ENCODE measurements at regions not wholly inside any gene's neighbourhood (a gene's known extent, or its start where the extent isn't known, plus 50 kb on each side); places are given as distances from the start of the nearest gene placed in this dataset.
A peak's percentile ranks its signal among the peaks of the same experiment; 100 is the strongest.

DNA sequence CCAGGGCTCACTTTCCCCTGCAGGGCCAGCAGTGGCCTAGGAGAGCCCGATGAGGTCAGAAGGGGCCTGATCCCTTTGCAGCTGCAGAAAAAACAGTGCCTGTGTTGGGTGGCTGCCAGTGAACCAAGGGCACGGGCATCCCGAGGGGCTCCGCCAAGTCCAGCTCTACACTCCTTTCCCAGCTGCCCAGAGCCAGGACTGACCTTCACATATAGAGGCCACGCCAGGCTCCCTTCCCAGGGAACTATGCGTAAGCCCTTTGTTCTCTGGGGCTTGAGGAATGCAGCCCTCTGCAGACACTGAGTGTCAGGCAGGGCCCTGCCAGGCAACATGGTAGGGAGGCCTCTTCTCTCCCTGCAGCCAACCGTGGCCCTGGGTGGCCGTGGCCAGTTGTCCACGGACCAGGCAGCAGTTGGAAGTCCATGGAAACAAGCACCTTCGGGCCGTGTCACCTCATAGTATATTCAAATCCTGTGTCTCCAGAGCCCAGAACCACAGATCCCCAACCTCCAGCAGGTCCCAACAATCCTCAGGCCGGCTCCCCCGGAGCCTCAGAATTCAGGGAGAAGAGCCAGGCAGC is 194.0 kb downstream of the NPHP4 start:
- WGBS, 2 donors (ENCODE audit: extremely low coverage in 2 of 2, insufficient read length in 2 of 2, insufficient replicate concordance in 1 of 2): no CpG with 5 or more reads among the region's 13 CpGs
- peak; percentile 42 for DNase-seq (ENCODE audit: low spot score)
- H2BK15ac ChIP-seq (ENCODE audit: low read length): peak overlapping the region; percentile 49

DNA sequence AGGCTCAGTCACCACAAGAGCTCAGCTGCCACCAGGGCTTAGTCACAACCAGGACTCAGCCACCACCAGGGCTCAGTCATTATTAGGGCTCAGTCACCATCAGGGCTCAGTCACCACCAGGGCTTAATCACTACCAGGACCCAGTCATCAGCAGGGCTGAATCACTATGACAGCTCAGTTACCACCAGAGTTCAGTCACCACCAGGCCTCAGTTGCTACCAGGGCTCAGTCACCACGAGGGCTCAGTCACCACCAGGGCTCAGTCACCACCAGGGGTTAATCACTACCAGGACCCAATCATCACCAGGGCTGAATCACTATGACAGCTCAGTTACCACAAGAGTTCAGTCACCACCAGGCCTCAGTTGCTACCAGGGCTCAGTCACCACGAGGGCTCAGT is 196.2 kb downstream of the NPHP4 start:
- Histone ChIP-seq H2AK5ac (ENCODE audit: low read depth, low read length) (no peak overlapping the region), H2BK5ac (ENCODE audit: low read length) (no peak overlapping the region), H2BK12ac (ENCODE audit: low read length) (no peak overlapping the region), H2AFZ (ENCODE audit: low read length) (no peak overlapping the region), H3K9ac (ENCODE audit: low read depth, low read length, poor library complexity) (no peak overlapping the region), H2BK120ac (ENCODE audit: low read depth, low read length) (no peak overlapping the region), H3K18ac (ENCODE audit: low read length) (no peak overlapping the region), H3K4me1 (ENCODE audit: control insufficient read depth in 2 of 2, insufficient read depth in 1 of 2, low read depth in 1 of 2, low read length in 2 of 2) (peaks cover 0 to 9% of the 10 kb centered on the region in 2 donors), H3K27me3 (ENCODE audit: control insufficient read depth in 3 of 3, insufficient read depth in 3 of 3, low read depth in 1 of 3, low read length in 3 of 3) (no peaks in the 10 kb centered on the region), H3K4ac (ENCODE audit: low read length) (no peak overlapping the region), H3K27ac (replicated peaks; ENCODE audit: low read length) (no peak overlapping the region), H3K36me3 (replicated peaks in 1 of 2; ENCODE audit: control insufficient read depth in 2 of 2, insufficient read depth in 2 of 2, low read length in 2 of 2) (no peaks in the 10 kb centered on the region), H3K4me2 (ENCODE audit: insufficient read depth, low read length, poor library complexity, severe bottlenecking) (no peak overlapping the region), H3K23ac (ENCODE audit: low read depth, low read length, poor library complexity) (no peak overlapping the region), H3K9me3 (replicated peaks in 1 of 2; ENCODE audit: control insufficient read depth in 2 of 2, insufficient read depth in 1 of 2, low read depth in 1 of 2, low read length in 2 of 2) (peaks cover 0 to 2% of the 10 kb centered on the region in 2 donors), H3K79me1 (ENCODE audit: low read depth, low read length) (no peaks in the 10 kb centered on the region), H4K8ac (ENCODE audit: low read depth, low read length) (no peak overlapping the region), H3K14ac (ENCODE audit: low read length) (no peak overlapping the region), H4K91ac (ENCODE audit: low read depth, low read length, poor library complexity) (no peak overlapping the region), H3K4me3 (ENCODE audit: low read length in 2 of 2) (no peak overlapping the region), H2BK15ac (ENCODE audit: low read length) (no peak overlapping the region)
- DNase-seq (ENCODE audit: low spot score): no peak
- WGBS, 2 donors (ENCODE audit: extremely low coverage in 2 of 2, insufficient read length in 2 of 2, insufficient replicate concordance in 1 of 2): no CpG with 5 or more reads among the region's 2 CpGs

More for the DNA sequence above, 194.0 kb downstream of the NPHP4 start:
- H3K14ac ChIP-seq (ENCODE audit: low read length): no peak overlapping the region
- no peaks in the 10 kb centered on the region for H3K36me3 ChIP-seq (replicated peaks in 1 of 2; ENCODE audit: control insufficient read depth in 2 of 2, insufficient read depth in 2 of 2, low read length in 2 of 2)
- no peak overlapping the region for H2AFZ ChIP-seq (ENCODE audit: low read length)
- no peaks in the 10 kb centered on the region for H3K27me3 ChIP-seq (ENCODE audit: control insufficient read depth in 3 of 3, insufficient read depth in 3 of 3, low read depth in 1 of 3, low read length in 3 of 3)
- peak overlapping the region; percentile 90 for H3K18ac ChIP-seq (ENCODE audit: low read length)
- H3K9ac ChIP-seq (ENCODE audit: low read depth, low read length, poor library complexity): no peak overlapping the region
- peak overlapping the region; percentile 23 for H3K27ac ChIP-seq (replicated peaks; ENCODE audit: low read length)
- no peaks in the 10 kb centered on the region for H3K79me1 ChIP-seq (ENCODE audit: low read depth, low read length)
- H3K4me2 ChIP-seq (ENCODE audit: insufficient read depth, low read length, poor library complexity, severe bottlenecking): no peak overlapping the region
- H3K9me3 ChIP-seq (replicated peaks in 1 of 2; ENCODE audit: control insufficient read depth in 2 of 2, insufficient read depth in 1 of 2, low read depth in 1 of 2, low read length in 2 of 2): no peaks in the 10 kb centered on the region
- no peak overlapping the region for H2BK12ac ChIP-seq (ENCODE audit: low read length)
- H3K23ac ChIP-seq (ENCODE audit: low read depth, low read length, poor library complexity): no peak overlapping the region
- H3K4me1 ChIP-seq (ENCODE audit: control insufficient read depth in 2 of 2, insufficient read depth in 1 of 2, low read depth in 1 of 2, low read length in 2 of 2): peaks cover 0 to 9% of the 10 kb centered on the region in 2 donors
- H4K8ac ChIP-seq (ENCODE audit: low read depth, low read length): no peak overlapping the region
- H2AK5ac ChIP-seq (ENCODE audit: low read depth, low read length): peak overlapping the region; percentile 77
- H4K91ac ChIP-seq (ENCODE audit: low read depth, low read length, poor library complexity): peak overlapping the region; percentile 24
- peak overlapping the region; percentile 19 for H2BK5ac ChIP-seq (ENCODE audit: low read length)
- H3K4me3 ChIP-seq (ENCODE audit: low read length in 2 of 2): no peak overlapping the region
- H3K4ac ChIP-seq (ENCODE audit: low read length): peak overlapping the region; percentile 61
- H2BK120ac ChIP-seq (ENCODE audit: low read depth, low read length): no peak overlapping the region

DNA sequence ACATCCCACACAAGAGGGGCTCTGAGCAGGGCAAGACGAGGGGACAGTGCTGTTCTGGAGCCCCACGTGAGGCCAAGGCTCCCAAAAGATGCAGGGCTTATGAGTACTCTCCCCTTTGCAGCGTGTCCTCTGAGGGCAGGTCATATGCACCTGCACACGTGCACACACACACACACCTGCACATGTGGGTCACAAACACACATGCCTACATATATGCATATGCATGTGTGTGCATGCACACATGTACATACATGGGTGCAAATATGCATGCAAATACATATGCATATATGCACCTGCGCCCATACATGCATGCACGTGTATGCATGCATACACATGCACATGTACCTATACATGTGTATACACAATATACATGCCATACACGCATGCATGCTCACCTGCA is 197.9 kb downstream of the NPHP4 start:
- H3K4me3 ChIP-seq (ENCODE audit: low read length in 2 of 2): no peak overlapping the region
- DNase-seq (ENCODE audit: low spot score): no peak
- no peak overlapping the region for H2BK15ac ChIP-seq (ENCODE audit: low read length)
- no peak overlapping the region for H3K23ac ChIP-seq (ENCODE audit: low read depth, low read length, poor library complexity)
- H2AK5ac ChIP-seq (ENCODE audit: low read depth, low read length): no peak overlapping the region
- no peaks in the 10 kb centered on the region for H3K36me3 ChIP-seq (replicated peaks in 1 of 2; ENCODE audit: control insufficient read depth in 2 of 2, insufficient read depth in 2 of 2, low read length in 2 of 2)
- H3K9me3 ChIP-seq (replicated peaks in 1 of 2; ENCODE audit: control insufficient read depth in 2 of 2, insufficient read depth in 1 of 2, low read depth in 1 of 2, low read length in 2 of 2): peaks cover 0 to 2% of the 10 kb centered on the region in 2 donors
- H2BK5ac ChIP-seq (ENCODE audit: low read length): no peak overlapping the region
- H3K4me2 ChIP-seq (ENCODE audit: insufficient read depth, low read length, poor library complexity, severe bottlenecking): no peak overlapping the region
- H3K27ac ChIP-seq (replicated peaks; ENCODE audit: low read length): no peak overlapping the region
- H2BK12ac ChIP-seq (ENCODE audit: low read length): no peak overlapping the region
- H3K4me1 ChIP-seq (ENCODE audit: control insufficient read depth in 2 of 2, insufficient read depth in 1 of 2, low read depth in 1 of 2, low read length in 2 of 2): peaks cover 0 to 9% of the 10 kb centered on the region in 2 donors
- H2AFZ ChIP-seq (ENCODE audit: low read length): no peak overlapping the region
- no CpG with 5 or more reads among the region's 7 CpGs for WGBS, 2 donors (ENCODE audit: extremely low coverage in 2 of 2, insufficient read length in 2 of 2, insufficient replicate concordance in 1 of 2)
- H3K9ac ChIP-seq (ENCODE audit: low read depth, low read length, poor library complexity): no peak overlapping the region
- H3K14ac ChIP-seq (ENCODE audit: low read length): no peak overlapping the region
- no peak overlapping the region for H2BK120ac ChIP-seq (ENCODE audit: low read depth, low read length)
- no peaks in the 10 kb centered on the region for H3K27me3 ChIP-seq (ENCODE audit: control insufficient read depth in 3 of 3, insufficient read depth in 3 of 3, low read depth in 1 of 3, low read length in 3 of 3)
- no peak overlapping the region for H4K91ac ChIP-seq (ENCODE audit: low read depth, low read length, poor library complexity)
- no peak overlapping the region for H3K4ac ChIP-seq (ENCODE audit: low read length)
- H3K18ac ChIP-seq (ENCODE audit: low read length): no peak overlapping the region
- H3K79me1 ChIP-seq (ENCODE audit: low read depth, low read length): no peaks in the 10 kb centered on the region
- no peak overlapping the region for H4K8ac ChIP-seq (ENCODE audit: low read depth, low read length)

DNA sequence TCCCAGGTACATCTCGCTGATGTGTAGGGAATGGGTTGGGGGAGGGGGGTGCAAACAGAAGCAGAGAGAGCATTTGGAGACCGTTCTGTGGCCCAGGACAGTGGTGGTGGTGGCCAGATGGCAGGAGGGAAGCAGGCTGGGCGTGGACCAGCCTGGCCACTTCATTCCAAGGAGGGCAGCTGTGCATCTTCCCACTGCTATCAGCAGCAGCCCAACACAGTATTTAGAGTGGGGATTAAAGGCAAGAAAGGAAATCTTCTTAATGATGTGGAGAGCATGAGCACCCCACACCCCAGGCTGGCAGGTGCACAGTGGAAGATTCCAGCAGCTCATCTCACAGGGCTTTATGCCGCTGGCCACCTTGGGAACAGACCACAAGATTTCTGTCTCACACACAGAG is 198.7 kb downstream of the NPHP4 start:
- Histone ChIP-seq H3K36me3 (replicated peaks in 1 of 2; ENCODE audit: control insufficient read depth in 2 of 2, insufficient read depth in 2 of 2, low read length in 2 of 2) (no peaks in the 10 kb centered on the region), H3K27me3 (ENCODE audit: control insufficient read depth in 3 of 3, insufficient read depth in 3 of 3, low read depth in 1 of 3, low read length in 3 of 3) (no peaks in the 10 kb centered on the region), H3K4ac (ENCODE audit: low read length) (no peak overlapping the region), H3K23ac (ENCODE audit: low read depth, low read length, poor library complexity) (no peak overlapping the region), H3K79me1 (ENCODE audit: low read depth, low read length) (no peaks in the 10 kb centered on the region), H2BK120ac (ENCODE audit: low read depth, low read length) (no peak overlapping the region), H3K4me3 (ENCODE audit: low read length in 2 of 2) (no peak overlapping the region), H3K27ac (replicated peaks; ENCODE audit: low read length) (no peak overlapping the region), H2AFZ (ENCODE audit: low read length) (no peak overlapping the region), H3K14ac (ENCODE audit: low read length) (no peak overlapping the region), H4K91ac (ENCODE audit: low read depth, low read length, poor library complexity) (no peak overlapping the region), H3K4me1 (ENCODE audit: control insufficient read depth in 2 of 2, insufficient read depth in 1 of 2, low read depth in 1 of 2, low read length in 2 of 2) (peaks cover 0 to 9% of the 10 kb centered on the region in 2 donors), H2AK5ac (ENCODE audit: low read depth, low read length) (peak overlapping the region; percentile 88), H2BK15ac (ENCODE audit: low read length) (peak overlapping the region; percentile 32), H3K4me2 (ENCODE audit: insufficient read depth, low read length, poor library complexity, severe bottlenecking) (no peak overlapping the region), H2BK12ac (ENCODE audit: low read length) (no peak overlapping the region), H3K9ac (ENCODE audit: low read depth, low read length, poor library complexity) (no peak overlapping the region), H2BK5ac (ENCODE audit: low read length) (no peak overlapping the region), H3K18ac (ENCODE audit: low read length) (peak overlapping the region; percentile 12), H4K8ac (ENCODE audit: low read depth, low read length) (no peak overlapping the region), H3K9me3 (replicated peaks in 1 of 2; ENCODE audit: control insufficient read depth in 2 of 2, insufficient read depth in 1 of 2, low read depth in 1 of 2, low read length in 2 of 2) (peaks cover 0 to 2% of the 10 kb centered on the region in 2 donors)
- no CpG with 5 or more reads among the region's 4 CpGs for WGBS, 2 donors (ENCODE audit: extremely low coverage in 2 of 2, insufficient read length in 2 of 2, insufficient replicate concordance in 1 of 2)
- DNase-seq (ENCODE audit: low spot score): no peak
